Keratinocyte (primary cell): ENCODE measurements at regions not wholly inside any gene's neighbourhood (a gene's known extent, or its start where the extent isn't known, plus 50 kb on each side); places are given as distances from the start of the nearest gene placed in this dataset.

ENCODE experiments used
- DNase-seq: peaks from one replicate; pipeline ENCODE4 v3.0.0-alpha.2; 2011; ENCODE audit warnings: low read depth, missing footprints, low spot score
- FAIRE-seq: peaks from 2 replicates; lab custom pipeline; 2011; peaks lifted over from hg19 to GRCh38; lab: Jason Lieb, UNC
- H2AFZ ChIP-seq: 2 replicates; pipeline ENCODE4 v1.6.0; 2012; ENCODE audit warnings: low read length, control low read depth, inconsistent platforms; ENCODE audit not compliant: control insufficient read depth
- H3K27ac ChIP-seq: 2 replicates; pipeline ENCODE4 v1.5.1; 2011; ENCODE audit warnings: low read length; ENCODE audit not compliant: control insufficient read depth, insufficient read depth
- H3K27me3 ChIP-seq: 3 replicates; pipeline ENCODE4 v1.6.0; 2011; ENCODE audit warnings: low read length; ENCODE audit not compliant: control insufficient read depth, insufficient read depth; ENCODE audit errors: extremely low read depth
- H3K36me3 ChIP-seq, 2 experiments: 2 replicates in 1 of 2; 3 replicates in 1 of 2; pipeline ENCODE4 v1.5.1; 2011; ENCODE audit warnings: low read length in 2 of 2, mild to moderate bottlenecking in 1 of 2; ENCODE audit not compliant: control insufficient read depth in 2 of 2, insufficient read depth in 2 of 2; ENCODE audit errors: extremely low read depth in 1 of 2
- H3K4me1 ChIP-seq: 3 replicates; pipeline ENCODE4 v1.5.1; 2011; ENCODE audit warnings: low read length; ENCODE audit not compliant: control insufficient read depth, insufficient read depth; ENCODE audit errors: extremely low read depth
- H3K4me2 ChIP-seq: 3 replicates; pipeline ENCODE4 v1.6.0; 2011; ENCODE audit warnings: low read depth, low read length; ENCODE audit not compliant: control insufficient read depth, insufficient read depth; ENCODE audit errors: extremely low read depth
- H3K4me3 ChIP-seq, 3 experiments: fragments of 200-600 bp in 1 of 3; sonication (generic) in 1 of 3; 2 replicates in 2 of 3; 3 replicates in 1 of 3; pipeline ENCODE4 v1.5.1; 2011 to 2016; ENCODE audit warnings: low read length in 3 of 3, mild to moderate bottlenecking in 3 of 3, control low read depth in 2 of 3, inconsistent platforms in 1 of 3, low read depth in 1 of 3, mixed read lengths in 1 of 3, mixed run types in 1 of 3, moderate library complexity in 1 of 3; ENCODE audit not compliant: control insufficient read depth in 2 of 3, insufficient read depth in 2 of 3; ENCODE audit errors: extremely low read depth in 1 of 3
- H3K79me2 ChIP-seq: 2 replicates; pipeline ENCODE4 v1.6.0; 2012; ENCODE audit warnings: low read length; ENCODE audit not compliant: control insufficient read depth, insufficient read depth
- H3K9ac ChIP-seq: 3 replicates; pipeline ENCODE4 v1.6.0; 2011; ENCODE audit warnings: low read length; ENCODE audit not compliant: control insufficient read depth, insufficient read depth; ENCODE audit errors: extremely low read depth
- H3K9me1 ChIP-seq: 3 replicates; pipeline ENCODE4 v1.6.0; 2011; ENCODE audit warnings: low read length; ENCODE audit not compliant: control insufficient read depth, insufficient read depth; ENCODE audit errors: extremely low read depth
- H3K9me3 ChIP-seq: 2 replicates; pipeline ENCODE4 v1.5.1; 2012; ENCODE audit warnings: low read depth, low read length; ENCODE audit not compliant: control insufficient read depth
- H4K20me1 ChIP-seq: 3 replicates; pipeline ENCODE4 v1.6.0; 2011; ENCODE audit warnings: low read length; ENCODE audit not compliant: control insufficient read depth, insufficient read depth; ENCODE audit errors: extremely low read depth
- CTCF ChIP-seq, 3 experiments: IDR thresholded peaks in 1 of 3; conservative IDR thresholded peaks in 1 of 3; optimal IDR thresholded peaks in 1 of 3; 2 replicates in 2 of 3; 3 replicates in 1 of 3; pipeline versions ENCODE3 to v1.5.1; 2011; ENCODE audit warnings: low read length in 3 of 3, mild to moderate bottlenecking in 3 of 3, moderate library complexity in 2 of 3, control low read depth in 1 of 3, inconsistent platforms in 1 of 3; ENCODE audit not compliant: insufficient read depth in 2 of 3; ENCODE audit errors: extremely low read depth in 1 of 3
- EZH2 ChIP-seq: IDR thresholded peaks from one replicate; pipeline ENCODE4 v1.6.1; 2012; ENCODE audit warnings: inconsistent platforms, mild to moderate bottlenecking, low read length, moderate library complexity
- dilution Hi-C: fragments of 300-500 bp; cut with MboI; formaldehyde crosslinking; loops from one replicate; pipeline ENCODE4 v1.7.0; 2020; ENCODE audit warnings: low sequenced_read_pairs; ENCODE audit not compliant: extremely low pct_ligation_motif_present

GRCh38 chr2:175450029-175450760 is 268.7 kb upstream of the ATP5MC3 start:
- H4K20me1 ChIP-seq: no peaks in the 10 kb centered on the region
- DNase-seq: no peak
- no peaks in the 10 kb centered on the region for H3K79me2 ChIP-seq
- H3K9ac ChIP-seq: no peak overlapping the region
- H3K36me3 ChIP-seq: no peaks in the 10 kb centered on the region
- dilution Hi-C loops: no loop called here
- H2AFZ ChIP-seq: no peak overlapping the region
- no peak overlapping the region for H3K4me3 ChIP-seq
- no peak overlapping the region for H3K4me2 ChIP-seq
- TF ChIP-seq EZH2 (no peak), CTCF (optimal IDR thresholded peaks at IDR 0.05 in 1 of 3, IDR thresholded peaks at IDR 0.05 in 1 of 3, conservative IDR thresholded peaks at IDR 0.05 in 1 of 3; ENCODE audit: extremely low read depth in 1 of 3, insufficient read depth in 2 of 3, low read length in 3 of 3) (no peak)
- H3K9me3 ChIP-seq: no peaks in the 10 kb centered on the region
- FAIRE-seq: no peak
- no peaks in the 10 kb centered on the region for H3K27me3 ChIP-seq
- H3K27ac ChIP-seq: no peak overlapping the region
- no peaks in the 10 kb centered on the region for H3K4me1 ChIP-seq
- no peaks in the 10 kb centered on the region for H3K9me1 ChIP-seq

GRCh38 chr2:175449616-175450015 is 268.1 kb upstream of the ATP5MC3 start:
- FAIRE-seq (no peak), DNase-seq (no peak)
- Histone ChIP-seq H3K79me2 (no peaks in the 10 kb centered on the region), H3K9me1 (no peaks in the 10 kb centered on the region), H3K9me3 (no peaks in the 10 kb centered on the region), H3K9ac (no peak overlapping the region), H2AFZ (no peak overlapping the region), H3K4me3 (no peak overlapping the region), H3K4me1 (no peaks in the 10 kb centered on the region), H4K20me1 (no peaks in the 10 kb centered on the region), H3K27ac (no peak overlapping the region), H3K4me2 (no peak overlapping the region), H3K27me3 (no peaks in the 10 kb centered on the region), H3K36me3 (no peaks in the 10 kb centered on the region)
- TF ChIP-seq EZH2 (no peak), CTCF (optimal IDR thresholded peaks at IDR 0.05 in 1 of 3, IDR thresholded peaks at IDR 0.05 in 1 of 3, conservative IDR thresholded peaks at IDR 0.05 in 1 of 3; ENCODE audit: extremely low read depth in 1 of 3, insufficient read depth in 2 of 3, low read length in 3 of 3) (no peak)
- dilution Hi-C loops: no loop called here
